Kidney (tissue), 13 donors: ENCODE measurements at regions not wholly inside any gene's neighbourhood (a gene's known extent, or its start where the extent isn't known, plus 50 kb on each side); places are given as distances from the start of the nearest gene placed in this dataset.

Experiments used
- DNase-seq, 5 donors: peaks; one replicate each; pipeline ENCODE4 v3.0.0-alpha.2; 2013 to 2020
- FAIRE-seq: peaks from 2 replicates; lab custom pipeline; 2012; peaks lifted over from hg19 to GRCh38; lab: Jason Lieb, UNC
- H3K27ac ChIP-seq, 2 donors: one replicate each; pipeline ENCODE4 v1.7.0; 2013; ENCODE audit warnings: low read depth in 2 of 2, low read length in 2 of 2, inconsistent platforms in 1 of 2
- H3K27me3 ChIP-seq: one replicate; pipeline ENCODE4 v1.7.1; 2013; ENCODE audit warnings: low read length, inconsistent platforms; ENCODE audit not compliant: control insufficient read depth, insufficient read depth
- H3K36me3 ChIP-seq, 3 donors: one replicate each; pipeline versions ENCODE4 v1.7.0 to v1.7.1; 2013; ENCODE audit warnings: low read length in 3 of 3, control low read depth in 1 of 3, inconsistent platforms in 1 of 3; ENCODE audit not compliant: insufficient read depth in 3 of 3, control insufficient read depth in 2 of 3
- H3K4me1 ChIP-seq, 3 donors: one replicate each; pipeline versions ENCODE4 v1.7.0 to v1.7.1; 2013; ENCODE audit warnings: low read length in 3 of 3, inconsistent platforms in 1 of 3, low read depth in 1 of 3; ENCODE audit not compliant: control insufficient read depth in 2 of 3, insufficient read depth in 2 of 3
- H3K4me3 ChIP-seq, 3 donors: one replicate each; pipeline versions ENCODE4 v1.7.0 to v1.8.1; 2013; ENCODE audit warnings: low read length in 3 of 3, control low read depth in 1 of 3, inconsistent platforms in 1 of 3
- H3K9ac ChIP-seq, 3 donors: one replicate each; pipeline versions ENCODE4 v1.7.0 to v1.7.1; 2013; ENCODE audit warnings: low read length in 3 of 3, control low read depth in 1 of 3, inconsistent platforms in 1 of 3
- H3K9me3 ChIP-seq, 3 donors: one replicate each; pipeline versions ENCODE4 v1.7.0 to v1.7.1; 2013; ENCODE audit warnings: low read length in 3 of 3, control low read depth in 1 of 3, inconsistent platforms in 1 of 3; ENCODE audit not compliant: control insufficient read depth in 2 of 3, insufficient read depth in 1 of 3
- intact Hi-C: fragments of 100-400 bp; cut with DNase I; formaldehyde crosslinking; loops from one replicate; pipeline ENCODE4 v1.11.1; 2022
- TF ChIP-seq, protein P1 (sequence below): IDR thresholded peaks from 3 replicates; pipeline ENCODE4 v1.5.1; 2012; ENCODE audit warnings: mild to moderate bottlenecking, moderate library complexity, borderline replicate concordance; ENCODE audit not compliant: insufficient read depth; ENCODE audit errors: extremely low read depth
- donor health status: control.
- donor health status: control.
- donor health status: control.
- donor health status: control.
- donor health status: control.
- donor health status: DM: yes; HTN: yes; CAD: no.
- donor health status: Normal renal cell carcinoma (clear cell type).

GRCh38 chr21:27808923-27809322, 842.0 kb upstream of the ADAMTS5 start:
- DNase-seq (peak in 1 of 5 donors; percentile 21), FAIRE-seq (no peak)
- H3K36me3 ChIP-seq: no peaks in the 10 kb centered on the region
- intact Hi-C loops: loop anchor here (10.0 kb wide), 1 partner anchor 954 kb away; no protein-coding TSS in a partner anchor
- H3K27me3 ChIP-seq: no peaks in the 10 kb centered on the region
- no peak overlapping the region for H3K27ac ChIP-seq
- H3K9ac ChIP-seq: no peak overlapping the region
- TF ChIP-seq, protein P1, sequence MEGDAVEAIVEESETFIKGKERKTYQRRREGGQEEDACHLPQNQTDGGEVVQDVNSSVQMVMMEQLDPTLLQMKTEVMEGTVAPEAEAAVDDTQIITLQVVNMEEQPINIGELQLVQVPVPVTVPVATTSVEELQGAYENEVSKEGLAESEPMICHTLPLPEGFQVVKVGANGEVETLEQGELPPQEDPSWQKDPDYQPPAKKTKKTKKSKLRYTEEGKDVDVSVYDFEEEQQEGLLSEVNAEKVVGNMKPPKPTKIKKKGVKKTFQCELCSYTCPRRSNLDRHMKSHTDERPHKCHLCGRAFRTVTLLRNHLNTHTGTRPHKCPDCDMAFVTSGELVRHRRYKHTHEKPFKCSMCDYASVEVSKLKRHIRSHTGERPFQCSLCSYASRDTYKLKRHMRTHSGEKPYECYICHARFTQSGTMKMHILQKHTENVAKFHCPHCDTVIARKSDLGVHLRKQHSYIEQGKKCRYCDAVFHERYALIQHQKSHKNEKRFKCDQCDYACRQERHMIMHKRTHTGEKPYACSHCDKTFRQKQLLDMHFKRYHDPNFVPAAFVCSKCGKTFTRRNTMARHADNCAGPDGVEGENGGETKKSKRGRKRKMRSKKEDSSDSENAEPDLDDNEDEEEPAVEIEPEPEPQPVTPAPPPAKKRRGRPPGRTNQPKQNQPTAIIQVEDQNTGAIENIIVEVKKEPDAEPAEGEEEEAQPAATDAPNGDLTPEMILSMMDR: no peak
- H3K9me3 ChIP-seq: no peaks in the 10 kb centered on the region
- H3K4me3 ChIP-seq: no peak overlapping the region
- no peaks in the 10 kb centered on the region for H3K4me1 ChIP-seq

GRCh38 chr21:27807596-27807995, 840.7 kb upstream of the ADAMTS5 start:
- no peaks in the 10 kb centered on the region for H3K9me3 ChIP-seq
- H3K36me3 ChIP-seq: no peaks in the 10 kb centered on the region
- H3K27me3 ChIP-seq: no peaks in the 10 kb centered on the region
- no peak overlapping the region for H3K27ac ChIP-seq
- FAIRE-seq (no peak), DNase-seq (no peak)
- no peaks in the 10 kb centered on the region for H3K4me1 ChIP-seq
- H3K9ac ChIP-seq: no peak overlapping the region
- TF ChIP-seq, protein P1: no peak
- no peak overlapping the region for H3K4me3 ChIP-seq
- intact Hi-C loops: loop anchor here (10.0 kb wide), 1 partner anchor 953 kb away; no protein-coding TSS in a partner anchor

GRCh38 chr21:27806281-27806680, 839.4 kb upstream of the ADAMTS5 start:
- Histone ChIP-seq H3K27ac (no peak overlapping the region), H3K4me1 (no peaks in the 10 kb centered on the region), H3K9ac (no peak overlapping the region), H3K27me3 (no peaks in the 10 kb centered on the region), H3K4me3 (no peak overlapping the region), H3K9me3 (no peaks in the 10 kb centered on the region), H3K36me3 (no peaks in the 10 kb centered on the region)
- intact Hi-C loops: loop anchor here (10.0 kb wide), 1 partner anchor 951 kb away; no protein-coding TSS in a partner anchor
- no peak for DNase-seq
- TF ChIP-seq, protein P1: no peak
- FAIRE-seq: no peak

- DNase-seq (no peak), FAIRE-seq (no peak)
- Histone ChIP-seq H3K27ac (no peak overlapping the region), H3K9me3 (no peaks in the 10 kb centered on the region), H3K9ac (no peak overlapping the region), H3K36me3 (no peaks in the 10 kb centered on the region), H3K4me1 (no peaks in the 10 kb centered on the region), H3K4me3 (no peak overlapping the region), H3K27me3 (no peaks in the 10 kb centered on the region)
- TF ChIP-seq, protein P1: no peak
- intact Hi-C loops: loop anchor here (10.0 kb wide), 1 partner anchor 951 kb away; no protein-coding TSS in a partner anchor
Measured at GRCh38 chr21:27805696-27806095, 838.8 kb upstream of the ADAMTS5 start.
